Erythroblast (primary cell): ENCODE measurements at regions not wholly inside any gene's neighbourhood (a gene's known extent, or its start where the extent isn't known, plus 50 kb on each side); places are given as distances from the start of the nearest gene placed in this dataset.

Source experiments
- GATA1 ChIP-seq: IDR thresholded peaks from 2 replicates; pipeline ENCODE4 v1.6.1; 2011; ENCODE audit warnings: low read depth, mild to moderate bottlenecking, control low read depth, low read length, moderate library complexity
- POLR2A ChIP-seq: IDR thresholded peaks from 2 replicates; pipeline ENCODE4 v1.6.1; 2011; ENCODE audit warnings: mild to moderate bottlenecking, low read length

DNA sequence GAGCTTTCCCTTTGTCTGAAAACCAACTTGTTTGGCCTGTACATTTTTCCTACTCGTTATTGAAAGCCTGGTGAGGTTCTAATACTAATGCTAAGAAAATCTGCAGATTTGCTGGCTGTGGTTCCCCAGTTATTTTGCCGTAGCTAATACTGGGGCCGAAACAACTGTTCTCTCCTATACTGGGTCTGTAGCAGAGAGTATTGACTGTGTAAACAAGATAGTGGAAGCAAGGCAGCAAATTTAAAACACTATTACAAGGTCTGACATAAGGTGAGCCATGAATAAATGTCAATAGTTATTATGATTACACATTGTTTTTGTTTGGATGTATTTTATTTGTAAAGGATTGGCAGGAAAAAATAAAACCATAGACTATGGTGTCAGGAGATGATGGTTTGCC, 1244.0 kb downstream of the AACS start:
- no peak for TF ChIP-seq POLR2A
- no peak for TF ChIP-seq GATA1
